ENCODE measurements at regions not wholly inside any gene's neighbourhood (a gene's known extent, or its start where the extent isn't known, plus 50 kb on each side); places are given as distances from the start of the nearest gene placed in this dataset.

- no peak overlapping the region for H3K4me3 ChIP-seq (replicated peaks; ENCODE audit: low read depth, low read length)
- no peak for TF ChIP-seq CTCF (IDR thresholded peaks at IDR 0.05; ENCODE audit: low read depth, low read length, missing control alignments)
- no peak for DNase-seq (ENCODE audit: extremely low read depth, low read depth)
These were observed 514.8 kb upstream of the ADARB2 start for GRCh38 chr10:2252096-2252495.

DNA sequence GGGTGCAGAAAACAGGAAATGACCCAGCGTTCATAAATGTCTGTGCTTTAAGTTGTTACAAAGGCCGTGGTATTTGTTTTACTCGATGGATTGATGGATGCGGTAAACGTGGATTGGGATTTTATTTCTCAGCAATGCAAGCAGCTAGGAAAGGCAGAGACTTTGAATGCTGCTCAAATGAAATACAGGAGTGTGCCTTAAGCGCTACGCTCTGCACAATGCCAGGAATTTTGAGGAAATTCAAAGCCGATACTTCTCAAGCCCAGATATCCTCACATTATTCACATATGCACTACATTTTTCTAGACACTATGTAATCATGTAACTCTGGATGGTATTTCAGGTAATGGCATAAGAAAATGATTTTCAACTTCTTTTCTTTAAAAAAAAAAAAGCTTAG, 514.3 kb upstream of the ADARB2 start:
- DNase-seq (ENCODE audit: extremely low read depth, low read depth), result no peak
- TF ChIP-seq CTCF (IDR thresholded peaks at IDR 0.05; ENCODE audit: low read depth, low read length, missing control alignments), result no peak
- H3K4me3 ChIP-seq (replicated peaks; ENCODE audit: low read depth, low read length), result no peak overlapping the region

GRCh38 chr10:2246747-2247146, 509.4 kb upstream of the ADARB2 start:
- no peak overlapping the region for H3K4me3 ChIP-seq (replicated peaks; ENCODE audit: low read depth, low read length)
- no peak for DNase-seq (ENCODE audit: extremely low read depth, low read depth)
- no peak for TF ChIP-seq CTCF (IDR thresholded peaks at IDR 0.05; ENCODE audit: low read depth, low read length, missing control alignments)

DNA sequence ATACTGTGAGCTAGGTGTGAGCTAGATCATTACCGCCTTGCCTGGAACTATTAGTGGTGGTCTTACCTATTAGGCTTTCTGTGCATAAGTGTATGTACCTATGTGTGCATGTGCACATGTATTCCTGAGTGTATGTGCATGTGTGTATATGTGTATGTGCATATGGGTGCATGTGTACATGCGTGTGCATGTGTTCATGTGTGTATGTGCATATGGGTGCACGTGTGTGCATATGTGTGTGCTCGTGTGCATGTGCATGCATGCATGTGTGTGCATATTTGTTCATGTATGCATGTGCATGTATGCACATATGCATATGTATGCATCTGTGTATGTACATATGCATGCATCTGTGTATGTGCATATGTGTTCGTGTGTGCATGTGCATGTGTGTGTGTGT, 508.3 kb upstream of the ADARB2 start:
- no peak overlapping the region for H3K4me3 ChIP-seq (replicated peaks; ENCODE audit: low read depth, low read length)
- no peak for TF ChIP-seq CTCF (IDR thresholded peaks at IDR 0.05; ENCODE audit: low read depth, low read length, missing control alignments)
- no peak for DNase-seq (ENCODE audit: extremely low read depth, low read depth)

- DNase-seq (ENCODE audit: extremely low read depth, low read depth), result no peak
- no peak overlapping the region for H3K4me3 ChIP-seq (replicated peaks; ENCODE audit: low read depth, low read length)
- TF ChIP-seq CTCF (IDR thresholded peaks at IDR 0.05; ENCODE audit: low read depth, low read length, missing control alignments), result no peak
These were observed 507.1 kb upstream of the ADARB2 start for GRCh38 chr10:2244471-2244870.

DNA sequence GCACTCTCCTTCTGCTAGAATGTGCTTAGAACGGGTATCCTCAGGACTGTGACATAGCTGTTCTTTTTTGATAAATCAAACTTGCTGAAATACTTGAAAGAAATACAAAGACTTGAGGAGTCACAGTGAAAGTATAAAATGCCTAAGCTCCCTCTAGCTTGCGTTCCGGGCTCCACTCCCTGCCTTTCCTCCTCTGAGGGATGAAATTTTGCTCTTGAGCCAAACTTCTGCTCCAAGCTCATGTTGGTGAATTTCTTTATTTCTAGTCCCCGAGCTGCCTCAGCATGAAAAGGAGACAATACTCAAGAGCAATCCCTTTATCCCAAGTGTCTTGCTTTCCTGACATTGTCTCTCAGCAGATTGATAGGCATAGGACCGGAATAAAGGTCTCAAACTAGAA, 499.6 kb upstream of the ADARB2 start:
- TF ChIP-seq CTCF (IDR thresholded peaks at IDR 0.05; ENCODE audit: low read depth, low read length, missing control alignments), result no peak
- H3K4me3 ChIP-seq (replicated peaks; ENCODE audit: low read depth, low read length), result no peak overlapping the region
- DNase-seq (ENCODE audit: extremely low read depth, low read depth), result no peak

- H3K4me3 ChIP-seq (replicated peaks; ENCODE audit: low read depth, low read length), result no peak overlapping the region
- DNase-seq (ENCODE audit: extremely low read depth, low read depth), result no peak
- no peak for TF ChIP-seq CTCF (IDR thresholded peaks at IDR 0.05; ENCODE audit: low read depth, low read length, missing control alignments)
These were observed 495.2 kb upstream of the ADARB2 start for GRCh38 chr10:2232479-2232878.

Data from HFF-Myc (cell line).